ENCODE measurements at regions not wholly inside any gene's neighbourhood (a gene's known extent, or its start where the extent isn't known, plus 50 kb on each side); places are given as distances from the start of the nearest gene placed in this dataset.

DNA sequence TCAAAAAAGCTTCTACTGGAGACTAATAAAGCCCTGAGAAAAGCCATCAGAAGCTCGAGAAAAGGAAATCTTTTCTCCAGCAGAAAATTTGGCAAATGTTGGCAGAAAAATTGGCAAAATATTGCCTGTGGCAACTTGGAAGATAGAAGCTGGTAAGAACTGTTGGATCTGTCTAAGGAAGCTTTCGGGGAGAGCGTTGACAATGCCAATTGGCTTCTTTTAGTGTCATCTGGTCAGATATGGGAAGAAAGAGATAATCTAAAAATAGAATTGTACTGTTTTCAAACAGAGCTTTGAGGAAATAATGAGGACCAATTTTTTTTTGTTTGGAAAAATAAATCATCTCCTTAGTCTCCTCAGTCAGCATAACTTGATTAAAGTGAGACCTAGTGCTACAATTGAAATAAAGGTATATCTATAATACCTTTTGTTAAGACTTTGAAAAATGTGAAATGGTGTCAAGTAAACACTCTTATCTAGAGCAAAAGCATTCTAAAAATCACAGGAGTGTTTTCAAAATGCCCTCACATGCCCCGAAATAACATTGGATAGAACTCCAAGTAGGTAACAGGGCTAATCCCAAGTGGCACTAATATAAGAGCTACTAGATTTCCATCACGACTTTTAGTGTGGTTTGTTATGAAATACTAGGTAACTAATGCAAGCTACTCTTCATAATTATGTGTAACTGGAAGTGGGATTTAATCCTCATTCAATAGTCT, 882.2 kb upstream of the B3GALT2 start:
- in situ Hi-C loops (cut with MboI) (no loop called here), intact Hi-C loops (cut with micrococcal nuclease) (no loop called here)
- Histone ChIP-seq H3K4me3 (no peak overlapping the region), H3K27ac (ENCODE audit: extremely low read depth, low read depth, low read length) (no peak overlapping the region), H3K9ac (ENCODE audit: insufficient read depth in 1 of 2, low read depth in 2 of 2, low read length in 2 of 2) (no peak overlapping the region), H3K9me1 (ENCODE audit: control insufficient read depth, insufficient read depth, low read length) (no peaks in the 10 kb centered on the region), H3K36me3 (ENCODE audit: control insufficient read depth, insufficient read depth, low read length) (no peaks in the 10 kb centered on the region), H3K4me1 (replicated peaks in 1 of 2; ENCODE audit: control insufficient read depth in 2 of 2, insufficient read depth in 2 of 2, low read length in 2 of 2) (no peaks in the 10 kb centered on the region), H3K27me3 (ENCODE audit: control insufficient read depth in 2 of 2, insufficient read depth in 2 of 2, low read length in 2 of 2) (no peaks in the 10 kb centered on the region), H4K20me1 (replicated peaks; ENCODE audit: control insufficient read depth, insufficient read depth, low read length) (no peaks in the 10 kb centered on the region), H3K79me2 (ENCODE audit: control insufficient read depth, insufficient read depth, low read length) (no peaks in the 10 kb centered on the region), H3K4me2 (ENCODE audit: insufficient read depth, low read length) (no peak overlapping the region), H3K9me3 (replicated peaks; ENCODE audit: control insufficient read depth, insufficient read depth, low read depth, low read length) (peaks cover 2% of the 10 kb centered on the region; the same call in 1 of the 2 replicates), H2AFZ (ENCODE audit: low read depth, low read length) (no peak overlapping the region)
- ATAC-seq: no peak
- ChIA-PET CTCF (ENCODE audit: low intra/inter-chr PET ratio) (no interaction called here), POLR2A (interaction anchor here (0.6 kb wide), 1 partner anchor 841 kb away, joined by 3 read pairs; no protein-coding TSS in a partner anchor)
- no peak for FAIRE-seq
- DNase-seq (ENCODE audit: extremely low read depth in 1 of 4, low spot score in 3 of 4): no peak
- WGBS (ENCODE audit: insufficient coverage, low coverage, missing lambda C conversion rate): 2% methylated on average over 5 of the region's 5 CpGs
- no TSS peak for BruUV-seq (replicated peaks)
- TF ChIP-seq ZNF79 (CRISPR knock-in tag; IDR thresholded peaks at IDR 0.05; ENCODE audit: low read depth): no peak
- no peak for TF ChIP-seq SP2 (IDR thresholded peaks at IDR 0.05; ENCODE audit: extremely low read depth, low read depth, low read length, poor library complexity, severe bottlenecking)
- TF ChIP-seq FOXK2 (conservative IDR thresholded peaks at IDR 0.05 in 1 of 2, IDR thresholded peaks at IDR 0.05 in 1 of 2; ENCODE audit: low read depth in 2 of 2): no peak
- TF ChIP-seq NR3C1 (CRISPR knock-in tag; IDR thresholded peaks at IDR 0.05): no peak
- TF ChIP-seq, protein P1, sequence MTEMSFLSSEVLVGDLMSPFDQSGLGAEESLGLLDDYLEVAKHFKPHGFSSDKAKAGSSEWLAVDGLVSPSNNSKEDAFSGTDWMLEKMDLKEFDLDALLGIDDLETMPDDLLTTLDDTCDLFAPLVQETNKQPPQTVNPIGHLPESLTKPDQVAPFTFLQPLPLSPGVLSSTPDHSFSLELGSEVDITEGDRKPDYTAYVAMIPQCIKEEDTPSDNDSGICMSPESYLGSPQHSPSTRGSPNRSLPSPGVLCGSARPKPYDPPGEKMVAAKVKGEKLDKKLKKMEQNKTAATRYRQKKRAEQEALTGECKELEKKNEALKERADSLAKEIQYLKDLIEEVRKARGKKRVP (CRISPR knock-in tag; IDR thresholded peaks at IDR 0.05): no peak
- TF ChIP-seq ZNF644 (tag; IDR thresholded peaks at IDR 0.05; ENCODE audit: low read depth): no peak
- TF ChIP-seq, protein P2, sequence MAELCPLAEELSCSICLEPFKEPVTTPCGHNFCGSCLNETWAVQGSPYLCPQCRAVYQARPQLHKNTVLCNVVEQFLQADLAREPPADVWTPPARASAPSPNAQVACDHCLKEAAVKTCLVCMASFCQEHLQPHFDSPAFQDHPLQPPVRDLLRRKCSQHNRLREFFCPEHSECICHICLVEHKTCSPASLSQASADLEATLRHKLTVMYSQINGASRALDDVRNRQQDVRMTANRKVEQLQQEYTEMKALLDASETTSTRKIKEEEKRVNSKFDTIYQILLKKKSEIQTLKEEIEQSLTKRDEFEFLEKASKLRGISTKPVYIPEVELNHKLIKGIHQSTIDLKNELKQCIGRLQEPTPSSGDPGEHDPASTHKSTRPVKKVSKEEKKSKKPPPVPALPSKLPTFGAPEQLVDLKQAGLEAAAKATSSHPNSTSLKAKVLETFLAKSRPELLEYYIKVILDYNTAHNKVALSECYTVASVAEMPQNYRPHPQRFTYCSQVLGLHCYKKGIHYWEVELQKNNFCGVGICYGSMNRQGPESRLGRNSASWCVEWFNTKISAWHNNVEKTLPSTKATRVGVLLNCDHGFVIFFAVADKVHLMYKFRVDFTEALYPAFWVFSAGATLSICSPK (IDR thresholded peaks at IDR 0.05; ENCODE audit: borderline replicate concordance): no peak
- TF ChIP-seq, protein P3, sequence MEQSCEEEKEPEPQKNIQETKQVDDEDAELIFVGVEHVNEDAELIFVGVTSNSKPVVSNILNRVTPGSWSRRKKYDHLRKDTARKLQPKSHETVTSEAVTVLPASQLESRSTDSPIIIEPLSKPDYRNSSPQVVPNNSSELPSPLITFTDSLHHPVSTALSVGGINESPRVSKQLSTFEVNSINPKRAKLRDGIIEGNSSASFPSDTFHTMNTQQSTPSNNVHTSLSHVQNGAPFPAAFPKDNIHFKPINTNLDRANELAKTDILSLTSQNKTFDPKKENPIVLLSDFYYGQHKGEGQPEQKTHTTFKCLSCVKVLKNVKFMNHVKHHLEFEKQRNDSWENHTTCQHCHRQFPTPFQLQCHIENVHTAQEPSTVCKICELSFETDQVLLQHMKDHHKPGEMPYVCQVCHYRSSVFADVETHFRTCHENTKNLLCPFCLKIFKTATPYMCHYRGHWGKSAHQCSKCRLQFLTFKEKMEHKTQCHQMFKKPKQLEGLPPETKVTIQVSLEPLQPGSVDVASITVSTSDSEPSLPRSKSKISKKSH (CRISPR knock-in tag; IDR thresholded peaks at IDR 0.05): no peak
- TF ChIP-seq ZFP1 (CRISPR knock-in tag; IDR thresholded peaks at IDR 0.05): no peak
- TF ChIP-seq, protein P4, sequence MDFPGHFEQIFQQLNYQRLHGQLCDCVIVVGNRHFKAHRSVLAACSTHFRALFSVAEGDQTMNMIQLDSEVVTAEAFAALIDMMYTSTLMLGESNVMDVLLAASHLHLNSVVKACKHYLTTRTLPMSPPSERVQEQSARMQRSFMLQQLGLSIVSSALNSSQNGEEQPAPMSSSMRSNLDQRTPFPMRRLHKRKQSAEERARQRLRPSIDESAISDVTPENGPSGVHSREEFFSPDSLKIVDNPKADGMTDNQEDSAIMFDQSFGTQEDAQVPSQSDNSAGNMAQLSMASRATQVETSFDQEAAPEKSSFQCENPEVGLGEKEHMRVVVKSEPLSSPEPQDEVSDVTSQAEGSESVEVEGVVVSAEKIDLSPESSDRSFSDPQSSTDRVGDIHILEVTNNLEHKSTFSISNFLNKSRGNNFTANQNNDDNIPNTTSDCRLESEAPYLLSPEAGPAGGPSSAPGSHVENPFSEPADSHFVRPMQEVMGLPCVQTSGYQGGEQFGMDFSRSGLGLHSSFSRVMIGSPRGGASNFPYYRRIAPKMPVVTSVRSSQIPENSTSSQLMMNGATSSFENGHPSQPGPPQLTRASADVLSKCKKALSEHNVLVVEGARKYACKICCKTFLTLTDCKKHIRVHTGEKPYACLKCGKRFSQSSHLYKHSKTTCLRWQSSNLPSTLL (IDR thresholded peaks at IDR 0.05): no peak
- TF ChIP-seq L3MBTL2 (IDR thresholded peaks at IDR 0.05): no peak
- TF ChIP-seq TAF1 (IDR thresholded peaks at IDR 0.05; ENCODE audit: control insufficient read depth, extremely low read depth, insufficient read depth, low read length, severe bottlenecking): no peak

Measured in K562 (cell line).